ENCODE measurements at regions not wholly inside any gene's neighbourhood (a gene's known extent, or its start where the extent isn't known, plus 50 kb on each side); places are given as distances from the start of the nearest gene placed in this dataset.
"Not testable (repeated sequence)": the region's sequence is repeated elsewhere in the genome, so short reads cannot be mapped to it uniquely, and the experiment has no call there.

DNA sequence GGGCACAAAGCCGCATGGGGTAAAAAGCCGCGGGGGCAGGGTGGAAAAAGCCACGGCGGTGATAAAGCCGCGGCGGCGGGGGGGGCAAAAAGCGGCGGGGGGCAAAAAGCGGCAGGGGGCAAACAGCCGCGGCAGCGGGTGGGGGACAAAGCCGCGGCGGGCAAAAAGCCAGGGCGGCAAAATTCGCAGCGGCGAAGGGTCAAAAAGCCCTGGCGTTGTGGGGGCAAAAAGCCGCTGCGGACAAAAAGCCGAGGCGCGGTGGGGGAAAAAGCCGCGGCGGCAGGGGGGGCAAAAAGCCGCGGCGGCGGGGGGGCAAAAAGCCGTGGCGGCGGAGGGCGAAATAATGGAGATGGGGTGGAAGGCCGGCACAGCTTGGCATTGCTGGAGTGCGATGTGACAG, 3902.9 kb downstream of the SRGAP2C start:
- peaks cover 45% of the 10 kb centered on the region for H3K9me3 Mint-ChIP-seq (ENCODE audit: unreplicated experiment)
- no TSS peak for BruUV-seq (replicated peaks)
- no peak overlapping the region for H3K4me3 Mint-ChIP-seq (ENCODE audit: unreplicated experiment)
- ChIA-PET POLR2A (no interaction called here), CTCF (no interaction called here)
- peaks cover 6% of the 10 kb centered on the region for H3K36me3 Mint-ChIP-seq (ENCODE audit: insufficient read depth, unreplicated experiment)
- no peaks in the 10 kb centered on the region for H3K4me1 Mint-ChIP-seq (ENCODE audit: insufficient read depth, unreplicated experiment)
- no peak for DNase-seq (ENCODE audit: unreplicated experiment)
- H3K27me3 Mint-ChIP-seq (ENCODE audit: insufficient read depth, unreplicated experiment) = no peaks in the 10 kb centered on the region
- intact Hi-C loops (cut with micrococcal nuclease) = no loop called here
- H3K27ac Mint-ChIP-seq (ENCODE audit: low read depth, unreplicated experiment) = no peak overlapping the region
- no peak for TF ChIP-seq CTCF (IDR thresholded peaks at IDR 0.05; ENCODE audit: unreplicated experiment)

DNA sequence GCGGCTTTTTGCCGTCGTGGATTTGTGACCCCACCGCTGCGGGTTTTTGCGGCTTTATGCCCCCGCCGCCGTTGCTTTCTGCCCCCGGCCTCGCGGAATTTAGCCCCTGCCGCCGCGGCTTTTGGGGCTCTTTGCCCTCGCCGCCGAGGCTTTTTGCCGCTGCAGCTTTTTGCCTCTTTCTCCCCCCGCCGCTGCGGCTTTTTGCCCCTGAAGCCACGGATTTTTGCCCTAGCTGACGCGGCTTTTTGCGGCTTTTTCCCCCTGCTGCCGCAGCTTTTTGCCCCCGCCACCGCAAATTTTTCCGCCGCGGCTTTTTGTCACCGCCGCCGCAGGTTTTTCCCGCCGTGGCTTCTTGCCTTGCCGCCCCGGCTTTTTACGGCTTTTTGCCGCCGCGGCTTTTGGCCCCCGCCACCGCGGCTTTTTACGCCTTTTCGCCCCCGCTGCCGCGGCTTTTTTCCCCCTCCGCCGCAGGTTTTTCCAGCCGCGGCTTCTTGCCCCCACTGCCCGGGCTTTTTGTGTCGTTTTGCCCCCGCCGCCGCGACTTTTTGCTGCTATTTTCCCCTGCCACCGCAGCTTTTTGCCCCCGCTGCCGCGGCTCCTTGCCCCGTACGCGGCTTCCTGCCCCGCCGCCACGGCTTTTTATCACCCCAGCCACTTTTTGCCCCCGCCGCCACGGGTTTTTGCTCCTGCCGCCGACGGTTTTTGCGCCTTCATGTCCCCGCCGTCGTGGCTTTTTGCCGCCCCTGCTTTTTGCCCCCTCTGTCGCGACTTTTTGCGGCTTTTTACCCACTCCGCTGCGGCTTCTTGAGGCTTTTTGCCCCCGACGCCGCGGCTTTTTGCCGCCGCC, 3933.6 kb downstream of the SRGAP2C start:
- no peak for TF ChIP-seq CTCF (IDR thresholded peaks at IDR 0.05; ENCODE audit: unreplicated experiment)
- no peak overlapping the region for H3K27ac Mint-ChIP-seq (ENCODE audit: low read depth, unreplicated experiment)
- ChIA-PET CTCF (no interaction called here), POLR2A (no interaction called here)
- peaks cover 12% of the 10 kb centered on the region for H3K36me3 Mint-ChIP-seq (ENCODE audit: insufficient read depth, unreplicated experiment)
- no peak overlapping the region for H3K4me3 Mint-ChIP-seq (ENCODE audit: unreplicated experiment)
- no peaks in the 10 kb centered on the region for H3K27me3 Mint-ChIP-seq (ENCODE audit: insufficient read depth, unreplicated experiment)
- H3K9me3 Mint-ChIP-seq (ENCODE audit: unreplicated experiment) = peaks cover 21% of the 10 kb centered on the region
- H3K4me1 Mint-ChIP-seq (ENCODE audit: insufficient read depth, unreplicated experiment) = no peaks in the 10 kb centered on the region
- DNase-seq (ENCODE audit: unreplicated experiment) = no peak
- intact Hi-C loops (cut with micrococcal nuclease) = no loop called here
- no TSS peak for BruUV-seq (replicated peaks)

DNA sequence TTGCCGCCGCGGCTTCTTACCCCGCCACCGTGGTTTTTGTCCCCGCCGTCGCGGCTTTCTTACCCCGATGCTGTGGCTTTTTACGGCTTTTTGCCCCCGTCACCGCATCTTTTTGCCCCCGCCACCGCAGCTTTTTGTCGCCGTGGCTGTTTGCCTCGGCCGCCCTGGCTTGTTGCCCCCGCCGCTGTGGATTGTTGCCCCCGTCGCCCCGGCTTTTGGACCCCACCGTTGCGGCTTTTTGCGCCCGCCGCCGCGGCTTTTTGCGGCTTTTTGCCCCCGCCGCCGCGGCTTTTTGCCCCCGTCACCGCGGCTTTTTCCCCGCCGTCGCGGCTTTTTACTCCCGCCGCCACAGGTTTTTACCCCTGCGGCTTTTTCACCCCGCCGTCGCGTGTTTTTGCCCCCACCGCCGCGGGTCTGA, 3934.3 kb downstream of the SRGAP2C start:
- Mint-ChIP-seq H3K4me3 (ENCODE audit: unreplicated experiment) (no peak overlapping the region), H3K4me1 (ENCODE audit: insufficient read depth, unreplicated experiment) (no peaks in the 10 kb centered on the region), H3K9me3 (ENCODE audit: unreplicated experiment) (peaks cover 24% of the 10 kb centered on the region), H3K36me3 (ENCODE audit: insufficient read depth, unreplicated experiment) (peaks cover 12% of the 10 kb centered on the region), H3K27me3 (ENCODE audit: insufficient read depth, unreplicated experiment) (no peaks in the 10 kb centered on the region), H3K27ac (ENCODE audit: low read depth, unreplicated experiment) (no peak overlapping the region)
- ChIA-PET POLR2A (no interaction called here), CTCF (no interaction called here)
- no TSS peak for BruUV-seq (replicated peaks)
- intact Hi-C loops (cut with micrococcal nuclease) = no loop called here
- no peak for TF ChIP-seq CTCF (IDR thresholded peaks at IDR 0.05; ENCODE audit: unreplicated experiment)
- DNase-seq (ENCODE audit: unreplicated experiment) = no peak

DNA sequence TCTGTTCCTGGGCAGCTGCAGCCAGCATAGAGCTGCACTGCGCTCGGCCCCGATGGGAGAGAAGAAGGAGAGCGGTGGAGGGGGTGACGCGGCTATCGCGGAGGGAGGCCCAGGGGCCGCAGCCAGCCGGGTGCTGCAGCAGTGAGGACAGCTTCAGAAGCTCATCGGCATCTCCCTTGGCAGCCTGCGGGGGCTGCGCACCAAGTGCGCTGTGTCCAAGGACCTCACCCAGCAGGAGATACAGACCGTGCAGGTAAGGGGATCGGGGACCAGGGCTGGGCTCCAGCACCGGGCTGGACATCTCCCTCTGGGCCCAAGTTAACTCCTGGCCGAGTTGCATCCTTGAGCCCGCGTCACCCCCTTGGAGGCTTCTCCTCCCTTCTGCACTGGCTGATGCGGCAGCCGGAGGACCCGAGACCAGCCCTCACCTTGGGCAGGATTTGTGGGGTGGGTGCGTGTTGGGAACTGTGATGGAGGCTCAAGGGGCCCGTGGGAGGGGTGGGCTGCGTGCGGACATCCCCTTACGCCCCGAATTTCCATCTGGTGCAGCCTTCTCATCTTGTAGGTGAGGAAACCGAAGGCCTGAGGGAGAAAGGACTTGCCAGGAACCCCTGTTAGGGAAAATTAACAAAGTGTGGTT, 3934.9 kb downstream of the SRGAP2C start:
- H3K4me3 Mint-ChIP-seq (ENCODE audit: unreplicated experiment); BruUV-seq (replicated peaks); H3K27ac Mint-ChIP-seq (ENCODE audit: low read depth, unreplicated experiment); DNase-seq (ENCODE audit: unreplicated experiment); intact Hi-C loops (cut with micrococcal nuclease); H3K27me3 Mint-ChIP-seq (ENCODE audit: insufficient read depth, unreplicated experiment); POLR2A ChIA-PET; H3K4me1 Mint-ChIP-seq (ENCODE audit: insufficient read depth, unreplicated experiment); CTCF ChIA-PET: not testable (repeated sequence)
- H3K36me3 Mint-ChIP-seq (ENCODE audit: insufficient read depth, unreplicated experiment) = peaks cover 12% of the 10 kb centered on the region
- peaks cover 29% of the 10 kb centered on the region for H3K9me3 Mint-ChIP-seq (ENCODE audit: unreplicated experiment)

DNA sequence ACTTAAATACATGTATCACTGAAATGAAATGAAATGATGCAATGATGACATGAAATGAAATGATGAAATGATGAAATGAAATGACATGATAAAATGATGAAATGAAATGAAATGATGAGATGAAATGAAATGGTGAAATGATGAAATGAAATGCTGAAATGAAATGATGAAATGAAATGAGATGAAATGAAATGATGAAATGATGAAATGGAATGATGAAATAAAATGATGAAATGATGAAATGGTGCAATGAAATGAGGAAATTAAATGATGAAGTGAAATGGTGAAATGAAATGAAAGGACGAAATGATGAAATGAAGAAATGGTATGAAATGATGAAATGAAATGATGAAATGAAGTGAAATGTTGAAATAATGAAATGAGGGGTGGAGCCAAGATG, 3937.8 kb downstream of the SRGAP2C start:
- intact Hi-C loops (cut with micrococcal nuclease); DNase-seq (ENCODE audit: unreplicated experiment); CTCF ChIA-PET; H3K4me3 Mint-ChIP-seq (ENCODE audit: unreplicated experiment); H3K27me3 Mint-ChIP-seq (ENCODE audit: insufficient read depth, unreplicated experiment); POLR2A ChIA-PET; BruUV-seq (replicated peaks); H3K4me1 Mint-ChIP-seq (ENCODE audit: insufficient read depth, unreplicated experiment); H3K27ac Mint-ChIP-seq (ENCODE audit: low read depth, unreplicated experiment): not testable (repeated sequence)
- Mint-ChIP-seq H3K9me3 (ENCODE audit: unreplicated experiment) (peaks cover 47% of the 10 kb centered on the region), H3K36me3 (ENCODE audit: insufficient read depth, unreplicated experiment) (peaks cover 12% of the 10 kb centered on the region)

Data from MCF 10A (cell line).